Endothelial cell (in vitro differentiated cells): ENCODE measurements at regions not wholly inside any gene's neighbourhood (a gene's known extent, or its start where the extent isn't known, plus 50 kb on each side); places are given as distances from the start of the nearest gene placed in this dataset.

Experiments used
- DNase-seq: peaks from one replicate; pipeline ENCODE4 v3.0.0; 2021; ENCODE audit warnings: low spot score
- H3K27ac Mint-ChIP-seq: one replicate; pipeline ENCODE4 v1.8.0; 2021; ENCODE audit warnings: mixed read lengths, inconsistent platforms; ENCODE audit not compliant: unreplicated experiment
- H3K27me3 Mint-ChIP-seq: one replicate; pipeline ENCODE4 v1.8.0; 2021; ENCODE audit warnings: mild to moderate bottlenecking, moderate library complexity, mixed read lengths, inconsistent platforms; ENCODE audit not compliant: unreplicated experiment
- H3K36me3 Mint-ChIP-seq: one replicate; pipeline ENCODE4 v1.8.0; 2021; ENCODE audit warnings: mild to moderate bottlenecking, low read depth, mixed read lengths, inconsistent platforms; ENCODE audit not compliant: unreplicated experiment
- H3K4me1 Mint-ChIP-seq: one replicate; pipeline ENCODE4 v1.8.0; 2021; ENCODE audit warnings: mild to moderate bottlenecking, mixed read lengths, inconsistent platforms; ENCODE audit not compliant: unreplicated experiment
- H3K4me3 Mint-ChIP-seq: one replicate; pipeline ENCODE4 v1.8.0; 2021; ENCODE audit warnings: mild to moderate bottlenecking, mixed read lengths, inconsistent platforms; ENCODE audit not compliant: unreplicated experiment
- H3K9me3 Mint-ChIP-seq: one replicate; pipeline ENCODE4 v1.8.0; 2021; ENCODE audit warnings: mixed read lengths, inconsistent platforms; ENCODE audit not compliant: unreplicated experiment
- TF ChIP-seq, protein P1 (sequence below): fragments of 200-600 bp; sonication (generic); IDR thresholded peaks from one replicate; pipeline ENCODE4 v1.5.0; 2021; ENCODE audit warnings: antibody characterized with exemption; ENCODE audit not compliant: unreplicated experiment

GRCh38 chr1:189678779-189679178 lies 798.9 kb downstream of the BRINP3 start:
- H3K4me3 Mint-ChIP-seq = no peak overlapping the region
- no peak overlapping the region for H3K27ac Mint-ChIP-seq
- no peaks in the 10 kb centered on the region for H3K36me3 Mint-ChIP-seq
- no peaks in the 10 kb centered on the region for H3K9me3 Mint-ChIP-seq
- peaks cover 27% of the 10 kb centered on the region for H3K4me1 Mint-ChIP-seq
- no peak for DNase-seq
- TF ChIP-seq, protein P1, sequence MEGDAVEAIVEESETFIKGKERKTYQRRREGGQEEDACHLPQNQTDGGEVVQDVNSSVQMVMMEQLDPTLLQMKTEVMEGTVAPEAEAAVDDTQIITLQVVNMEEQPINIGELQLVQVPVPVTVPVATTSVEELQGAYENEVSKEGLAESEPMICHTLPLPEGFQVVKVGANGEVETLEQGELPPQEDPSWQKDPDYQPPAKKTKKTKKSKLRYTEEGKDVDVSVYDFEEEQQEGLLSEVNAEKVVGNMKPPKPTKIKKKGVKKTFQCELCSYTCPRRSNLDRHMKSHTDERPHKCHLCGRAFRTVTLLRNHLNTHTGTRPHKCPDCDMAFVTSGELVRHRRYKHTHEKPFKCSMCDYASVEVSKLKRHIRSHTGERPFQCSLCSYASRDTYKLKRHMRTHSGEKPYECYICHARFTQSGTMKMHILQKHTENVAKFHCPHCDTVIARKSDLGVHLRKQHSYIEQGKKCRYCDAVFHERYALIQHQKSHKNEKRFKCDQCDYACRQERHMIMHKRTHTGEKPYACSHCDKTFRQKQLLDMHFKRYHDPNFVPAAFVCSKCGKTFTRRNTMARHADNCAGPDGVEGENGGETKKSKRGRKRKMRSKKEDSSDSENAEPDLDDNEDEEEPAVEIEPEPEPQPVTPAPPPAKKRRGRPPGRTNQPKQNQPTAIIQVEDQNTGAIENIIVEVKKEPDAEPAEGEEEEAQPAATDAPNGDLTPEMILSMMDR = peak; percentile 49
- H3K27me3 Mint-ChIP-seq = no peaks in the 10 kb centered on the region

DNA sequence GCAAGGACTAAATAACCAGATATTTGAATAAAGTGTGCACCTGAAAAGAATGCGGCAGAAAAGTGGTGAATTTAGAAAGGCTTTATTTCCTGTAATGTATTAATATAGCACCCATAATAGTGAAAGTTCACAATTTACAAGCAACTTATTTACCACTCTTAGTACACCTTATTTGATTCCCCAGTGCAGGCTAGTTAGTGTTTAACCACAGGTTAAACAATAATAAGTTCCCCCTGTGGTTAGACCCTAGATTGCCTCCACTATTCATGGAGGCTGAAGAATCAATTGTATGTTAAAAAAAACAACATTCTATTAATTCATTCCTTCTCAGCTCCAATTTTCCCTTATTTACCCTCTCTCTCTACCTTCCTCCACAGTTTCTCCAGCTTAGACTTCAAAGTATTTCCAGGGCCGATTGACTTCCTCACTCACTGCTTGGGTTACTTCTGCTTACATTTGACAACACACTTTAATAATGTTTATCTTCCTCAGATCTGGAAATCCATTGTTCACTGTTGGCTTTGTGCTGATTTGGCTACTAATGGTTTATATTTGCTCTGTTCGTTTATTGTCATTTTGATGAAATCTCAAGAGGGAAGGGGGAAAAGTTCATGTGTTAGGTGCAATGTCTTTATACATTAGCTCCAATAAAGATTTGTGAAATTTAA lies 796.3 kb downstream of the BRINP3 start:
- Mint-ChIP-seq H3K4me1 (peaks cover 21% of the 10 kb centered on the region), H3K4me3 (no peak overlapping the region), H3K36me3 (no peaks in the 10 kb centered on the region), H3K27ac (peak overlapping the region; percentile 1), H3K27me3 (no peaks in the 10 kb centered on the region), H3K9me3 (no peaks in the 10 kb centered on the region)
- no peak for DNase-seq
- TF ChIP-seq, protein P1 = no peak

- Mint-ChIP-seq H3K4me1 (peaks cover 8% of the 10 kb centered on the region), H3K36me3 (no peaks in the 10 kb centered on the region), H3K9me3 (no peaks in the 10 kb centered on the region), H3K4me3 (no peak overlapping the region), H3K27ac (no peak overlapping the region), H3K27me3 (no peaks in the 10 kb centered on the region)
- TF ChIP-seq, protein P1 = no peak
- DNase-seq = no peak
These were observed 795.1 kb downstream of the BRINP3 start for GRCh38 chr1:189682591-189682990.

- no peaks in the 10 kb centered on the region for H3K9me3 Mint-ChIP-seq
These were observed 791.4 kb downstream of the BRINP3 start for GRCh38 chr1:189686288-189686687.

GRCh38 chr1:189693140-189693539 lies 784.5 kb downstream of the BRINP3 start:
- Mint-ChIP-seq H3K27ac (no peak overlapping the region), H3K9me3 (no peaks in the 10 kb centered on the region), H3K27me3 (peaks cover 1% of the 10 kb centered on the region), H3K4me1 (no peaks in the 10 kb centered on the region), H3K4me3 (no peak overlapping the region), H3K36me3 (no peaks in the 10 kb centered on the region)
- TF ChIP-seq, protein P1 = no peak
- no peak for DNase-seq

More at GRCh38 chr1:189686288-189686687, 791.4 kb downstream of the BRINP3 start:
- peaks cover 4% of the 10 kb centered on the region for H3K4me1 Mint-ChIP-seq
- no peak overlapping the region for H3K4me3 Mint-ChIP-seq
- H3K27ac Mint-ChIP-seq = no peak overlapping the region
- TF ChIP-seq, protein P1 = no peak
- no peaks in the 10 kb centered on the region for H3K36me3 Mint-ChIP-seq
- DNase-seq = no peak
- no peaks in the 10 kb centered on the region for H3K27me3 Mint-ChIP-seq
